ENCODE measurements at regions not wholly inside any gene's neighbourhood (a gene's known extent, or its start where the extent isn't known, plus 50 kb on each side); places are given as distances from the start of the nearest gene placed in this dataset.

DNA sequence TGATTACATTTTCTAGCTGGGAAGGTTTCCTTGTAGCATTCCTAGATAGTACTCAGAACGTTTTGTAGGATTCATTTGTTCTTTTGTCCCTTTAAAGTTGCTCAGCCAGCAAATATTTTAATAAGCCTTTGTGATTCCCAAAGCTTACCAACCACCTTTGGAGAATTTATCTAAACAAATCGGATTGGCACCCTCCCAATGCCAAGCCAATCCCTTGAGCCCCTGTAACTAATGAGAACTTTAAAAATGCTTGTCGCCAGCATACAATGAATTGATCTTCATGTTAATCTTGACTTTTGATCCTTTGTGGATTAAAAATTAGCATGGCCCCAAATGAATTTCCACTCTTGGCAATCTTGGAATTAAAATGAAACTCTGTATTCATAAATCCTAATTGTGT, 559.5 kb downstream of the UTRN start:
- H3K9me3 ChIP-seq: no peaks in the 10 kb centered on the region
- no peak overlapping the region for H3K27ac ChIP-seq
- no peak for DNase-seq (ENCODE audit: low spot score in 2 of 2)
- WGBS: 80% methylated on average over 3 of the region's 3 CpGs
- H3K27me3 ChIP-seq: no peaks in the 10 kb centered on the region
- TF ChIP-seq, protein P1, sequence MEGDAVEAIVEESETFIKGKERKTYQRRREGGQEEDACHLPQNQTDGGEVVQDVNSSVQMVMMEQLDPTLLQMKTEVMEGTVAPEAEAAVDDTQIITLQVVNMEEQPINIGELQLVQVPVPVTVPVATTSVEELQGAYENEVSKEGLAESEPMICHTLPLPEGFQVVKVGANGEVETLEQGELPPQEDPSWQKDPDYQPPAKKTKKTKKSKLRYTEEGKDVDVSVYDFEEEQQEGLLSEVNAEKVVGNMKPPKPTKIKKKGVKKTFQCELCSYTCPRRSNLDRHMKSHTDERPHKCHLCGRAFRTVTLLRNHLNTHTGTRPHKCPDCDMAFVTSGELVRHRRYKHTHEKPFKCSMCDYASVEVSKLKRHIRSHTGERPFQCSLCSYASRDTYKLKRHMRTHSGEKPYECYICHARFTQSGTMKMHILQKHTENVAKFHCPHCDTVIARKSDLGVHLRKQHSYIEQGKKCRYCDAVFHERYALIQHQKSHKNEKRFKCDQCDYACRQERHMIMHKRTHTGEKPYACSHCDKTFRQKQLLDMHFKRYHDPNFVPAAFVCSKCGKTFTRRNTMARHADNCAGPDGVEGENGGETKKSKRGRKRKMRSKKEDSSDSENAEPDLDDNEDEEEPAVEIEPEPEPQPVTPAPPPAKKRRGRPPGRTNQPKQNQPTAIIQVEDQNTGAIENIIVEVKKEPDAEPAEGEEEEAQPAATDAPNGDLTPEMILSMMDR (IDR thresholded peaks at IDR 0.05): no peak
- TF ChIP-seq POLR2AphosphoS5 (IDR thresholded peaks at IDR 0.05): no peak
- TF ChIP-seq POLR2A (IDR thresholded peaks at IDR 0.05): no peak
- no peak for TF ChIP-seq EP300 (IDR thresholded peaks at IDR 0.05)
- peaks cover 60% of the 10 kb centered on the region for H3K36me3 ChIP-seq
- H3K4me1 ChIP-seq: no peaks in the 10 kb centered on the region
- H3K4me3 ChIP-seq: no peak overlapping the region

DNA sequence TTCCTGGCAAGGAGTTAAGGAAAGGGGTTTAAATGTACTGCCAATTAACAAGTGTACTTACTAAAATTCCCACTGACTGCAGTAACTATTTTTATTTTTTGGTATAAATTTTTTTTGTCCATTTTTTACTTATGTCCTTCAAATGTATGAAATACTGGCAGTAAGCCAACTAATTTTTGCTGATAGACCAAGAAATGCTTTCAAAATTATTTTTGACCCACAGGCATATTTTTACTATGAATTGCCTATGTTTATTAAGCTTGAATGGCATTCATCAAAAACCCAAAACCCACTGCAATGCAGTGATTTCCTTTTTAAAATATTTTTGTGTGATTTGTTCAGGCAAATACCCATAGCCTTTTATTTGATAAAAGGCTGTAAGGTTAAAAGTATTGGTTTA, 560.1 kb downstream of the UTRN start:
- no peak overlapping the region for H3K27ac ChIP-seq
- peaks cover 58% of the 10 kb centered on the region for H3K36me3 ChIP-seq
- no peaks in the 10 kb centered on the region for H3K9me3 ChIP-seq
- H3K4me3 ChIP-seq: no peak overlapping the region
- no peaks in the 10 kb centered on the region for H3K27me3 ChIP-seq
- DNase-seq (ENCODE audit: low spot score in 2 of 2): no peak
- TF ChIP-seq POLR2AphosphoS5 (IDR thresholded peaks at IDR 0.05): no peak
- TF ChIP-seq, protein P1 (IDR thresholded peaks at IDR 0.05): no peak
- no peak for TF ChIP-seq EP300 (IDR thresholded peaks at IDR 0.05)
- no peak for TF ChIP-seq POLR2A (IDR thresholded peaks at IDR 0.05)
- no peaks in the 10 kb centered on the region for H3K4me1 ChIP-seq

DNA sequence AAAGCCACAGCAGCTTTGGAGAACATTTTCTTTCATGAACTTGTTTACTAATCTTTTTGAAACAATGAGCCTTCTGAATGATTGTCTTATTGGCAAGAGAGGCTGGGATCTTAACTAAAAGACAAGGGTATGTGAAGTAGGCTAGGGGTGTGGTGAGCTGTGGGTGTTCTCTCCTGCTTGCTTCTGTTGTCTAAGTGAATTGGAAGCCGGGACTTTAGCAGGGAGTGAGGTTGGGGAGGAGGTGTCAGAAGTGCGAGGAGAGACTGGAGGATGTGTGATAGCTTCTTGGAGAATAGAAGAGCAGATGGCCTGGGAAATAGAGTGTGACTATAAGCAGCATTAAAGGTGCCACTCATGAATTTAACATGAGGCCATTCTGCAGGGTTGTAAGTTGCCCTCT, 562.8 kb downstream of the UTRN start:
- 77% methylated on average over 2 of the region's 2 CpGs for WGBS
- Histone ChIP-seq H3K4me1 (no peaks in the 10 kb centered on the region), H3K36me3 (peaks cover 53% of the 10 kb centered on the region), H3K9me3 (no peaks in the 10 kb centered on the region), H3K4me3 (no peak overlapping the region), H3K27ac (no peak overlapping the region), H3K27me3 (no peaks in the 10 kb centered on the region)
- no peak for DNase-seq (ENCODE audit: low spot score in 2 of 2)
- TF ChIP-seq POLR2A (IDR thresholded peaks at IDR 0.05) (no peak), POLR2AphosphoS5 (IDR thresholded peaks at IDR 0.05) (no peak), EP300 (IDR thresholded peaks at IDR 0.05) (no peak)
- TF ChIP-seq, protein P1 (IDR thresholded peaks at IDR 0.05): no peak

DNA sequence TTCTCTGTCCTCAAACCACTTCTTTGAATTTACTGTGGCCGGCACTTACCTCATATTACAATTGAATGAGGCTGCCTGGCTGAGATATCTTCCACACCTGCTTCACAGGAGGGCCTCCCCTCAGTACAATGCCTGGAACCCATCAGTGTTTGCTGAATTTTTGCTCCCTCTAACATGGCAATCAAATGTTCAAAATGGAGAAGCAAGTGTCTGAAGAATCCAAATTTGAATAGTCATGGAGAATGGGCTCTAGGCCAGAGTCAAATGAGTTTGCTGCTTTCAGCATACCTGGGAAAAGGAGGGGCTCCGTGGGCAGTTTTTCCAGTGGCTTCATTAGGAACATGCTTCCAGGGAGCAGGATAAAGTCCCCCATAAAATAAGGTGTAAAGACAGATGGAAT, 564.8 kb downstream of the UTRN start:
- TF ChIP-seq, protein P1 (IDR thresholded peaks at IDR 0.05): no peak
- TF ChIP-seq EP300 (IDR thresholded peaks at IDR 0.05) (no peak), POLR2A (IDR thresholded peaks at IDR 0.05) (no peak), POLR2AphosphoS5 (IDR thresholded peaks at IDR 0.05) (no peak)
- DNase-seq (ENCODE audit: low spot score in 2 of 2): no peak
- peaks cover 44% of the 10 kb centered on the region for H3K36me3 ChIP-seq

DNA sequence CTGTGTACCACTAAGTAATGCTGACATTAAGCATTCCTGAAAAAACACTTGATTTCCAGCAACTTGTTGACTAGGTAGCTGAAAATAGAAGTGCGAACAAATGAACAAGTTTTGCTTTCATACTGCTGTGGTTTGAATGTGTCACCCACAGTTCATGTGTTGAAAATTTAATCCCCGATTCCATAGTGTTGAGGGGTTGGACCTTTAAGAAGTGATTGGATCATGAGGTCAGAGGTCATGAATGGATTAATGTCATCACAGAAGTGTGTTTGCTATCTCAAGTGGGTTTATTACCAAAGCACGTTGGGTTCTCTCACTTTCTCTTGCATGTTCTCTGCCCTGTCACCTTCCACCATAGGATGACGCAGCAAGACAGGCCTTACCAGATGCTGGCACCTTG, 568.5 kb downstream of the UTRN start:
- Histone ChIP-seq H3K27me3 (no peaks in the 10 kb centered on the region), H3K36me3 (peaks cover 28% of the 10 kb centered on the region), H3K4me3 (no peak overlapping the region), H3K27ac (no peak overlapping the region), H3K9me3 (no peaks in the 10 kb centered on the region), H3K4me1 (no peaks in the 10 kb centered on the region)
- TF ChIP-seq POLR2AphosphoS5 (IDR thresholded peaks at IDR 0.05) (no peak), POLR2A (IDR thresholded peaks at IDR 0.05) (no peak), EP300 (IDR thresholded peaks at IDR 0.05) (no peak)
- TF ChIP-seq, protein P1 (IDR thresholded peaks at IDR 0.05): no peak
- WGBS: 67% methylated on average over 4 of the region's 4 CpGs
- DNase-seq (ENCODE audit: low spot score in 2 of 2): no peak

More for the DNA sequence above, 564.8 kb downstream of the UTRN start:
- H3K27ac ChIP-seq: no peak overlapping the region
- no peaks in the 10 kb centered on the region for H3K4me1 ChIP-seq
- no peaks in the 10 kb centered on the region for H3K27me3 ChIP-seq
- H3K9me3 ChIP-seq: no peaks in the 10 kb centered on the region
- no peak overlapping the region for H3K4me3 ChIP-seq
- WGBS: 83% methylated on average over 2 of the region's 2 CpGs

Data from suprapubic skin (tissue), 4 donors.